GM18498 (cell line): ENCODE measurements at regions not wholly inside any gene's neighbourhood (a gene's known extent, or its start where the extent isn't known, plus 50 kb on each side); places are given as distances from the start of the nearest gene placed in this dataset.

ENCODE experiments used
- ATAC-seq: cut with Tn5 transposase; IDR thresholded peaks from one replicate; pipeline ENCODE4 v1.9.1; 2021; ENCODE audit warnings: mild to moderate bottlenecking, moderate library complexity; ENCODE audit not compliant: unreplicated experiment

GRCh38 chr12:93322784-93323183 is 54.9 kb upstream of the NUDT4 start:
- ATAC-seq: peak; percentile 69

- ATAC-seq: no peak
Observed at GRCh38 chr12:93323625-93324329, 53.9 kb upstream of the NUDT4 start.

- no peak for ATAC-seq
Observed at GRCh38 chr12:93325855-93326254, 51.9 kb upstream of the NUDT4 start.
